ENCODE measurements at regions not wholly inside any gene's neighbourhood (a gene's known extent, or its start where the extent isn't known, plus 50 kb on each side); places are given as distances from the start of the nearest gene placed in this dataset.

- Histone ChIP-seq H3K27ac (ENCODE audit: insufficient read depth, low read length) (no peak overlapping the region), H3K27me3 (ENCODE audit: control insufficient read depth, insufficient read depth, low read length) (no peaks in the 10 kb centered on the region), H3K4me3 (replicated peaks in 1 of 4; ENCODE audit: control extremely low read depth in 1 of 4, insufficient read depth in 1 of 4, low read depth in 3 of 4, low read length in 4 of 4) (no peak overlapping the region), H2AFZ (ENCODE audit: low read length) (no peak overlapping the region), H3K36me3 (ENCODE audit: control insufficient read depth, insufficient read depth, low read length) (no peaks in the 10 kb centered on the region), H3K79me2 (ENCODE audit: control insufficient read depth, insufficient read depth, low read length) (no peaks in the 10 kb centered on the region), H3K4me2 (ENCODE audit: extremely low read depth, insufficient read depth, low read length) (no peak overlapping the region), H3K9ac (ENCODE audit: insufficient read depth, low read length) (no peak overlapping the region), H3K9me3 (ENCODE audit: control insufficient read depth, insufficient read depth, low read depth, low read length) (no peaks in the 10 kb centered on the region), H4K20me1 (ENCODE audit: control insufficient read depth, extremely low read depth, insufficient read depth, low read length) (no peaks in the 10 kb centered on the region), H3K4me1 (ENCODE audit: control insufficient read depth, extremely low read depth, insufficient read depth, low read length) (no peaks in the 10 kb centered on the region)
- no peak for TF ChIP-seq CTCF (conservative IDR thresholded peaks at IDR 0.05 in 1 of 2, IDR thresholded peaks at IDR 0.05 in 1 of 2; ENCODE audit: low read depth in 1 of 2, low read length in 2 of 2)
- no peak for DNase-seq (ENCODE audit: low read depth in 2 of 2)
Observed at GRCh38 chr13:22316494-22317025, 645.7 kb downstream of the FGF9 start.

GRCh38 chr13:22320991-22321390 lies 650.1 kb downstream of the FGF9 start:
- Histone ChIP-seq H3K4me3 (replicated peaks in 1 of 4; ENCODE audit: control extremely low read depth in 1 of 4, insufficient read depth in 1 of 4, low read depth in 3 of 4, low read length in 4 of 4) (no peak overlapping the region), H3K9ac (ENCODE audit: insufficient read depth, low read length) (no peak overlapping the region), H3K36me3 (ENCODE audit: control insufficient read depth, insufficient read depth, low read length) (no peaks in the 10 kb centered on the region), H3K4me1 (ENCODE audit: control insufficient read depth, extremely low read depth, insufficient read depth, low read length) (no peaks in the 10 kb centered on the region), H3K27ac (ENCODE audit: insufficient read depth, low read length) (no peak overlapping the region), H4K20me1 (ENCODE audit: control insufficient read depth, extremely low read depth, insufficient read depth, low read length) (no peaks in the 10 kb centered on the region), H3K79me2 (ENCODE audit: control insufficient read depth, insufficient read depth, low read length) (no peaks in the 10 kb centered on the region), H3K9me3 (ENCODE audit: control insufficient read depth, insufficient read depth, low read depth, low read length) (no peaks in the 10 kb centered on the region), H3K4me2 (ENCODE audit: extremely low read depth, insufficient read depth, low read length) (no peak overlapping the region), H2AFZ (ENCODE audit: low read length) (no peak overlapping the region), H3K27me3 (ENCODE audit: control insufficient read depth, insufficient read depth, low read length) (no peaks in the 10 kb centered on the region)
- TF ChIP-seq EZH2 (IDR thresholded peaks at IDR 0.05; ENCODE audit: low read length, missing control alignments) (no peak), CTCF (conservative IDR thresholded peaks at IDR 0.05 in 1 of 2, IDR thresholded peaks at IDR 0.05 in 1 of 2; ENCODE audit: low read depth in 1 of 2, low read length in 2 of 2) (no peak)
- DNase-seq (ENCODE audit: low read depth in 2 of 2), result no peak

- TF ChIP-seq CTCF (conservative IDR thresholded peaks at IDR 0.05 in 1 of 2, IDR thresholded peaks at IDR 0.05 in 1 of 2; ENCODE audit: low read depth in 1 of 2, low read length in 2 of 2) (no peak), EZH2 (IDR thresholded peaks at IDR 0.05; ENCODE audit: low read length, missing control alignments) (no peak)
- Histone ChIP-seq H3K27ac (ENCODE audit: insufficient read depth, low read length) (no peak overlapping the region), H3K9ac (ENCODE audit: insufficient read depth, low read length) (no peak overlapping the region), H3K79me2 (ENCODE audit: control insufficient read depth, insufficient read depth, low read length) (no peaks in the 10 kb centered on the region), H3K27me3 (ENCODE audit: control insufficient read depth, insufficient read depth, low read length) (no peaks in the 10 kb centered on the region), H3K4me3 (replicated peaks in 1 of 4; ENCODE audit: control extremely low read depth in 1 of 4, insufficient read depth in 1 of 4, low read depth in 3 of 4, low read length in 4 of 4) (no peak overlapping the region), H3K9me3 (ENCODE audit: control insufficient read depth, insufficient read depth, low read depth, low read length) (no peaks in the 10 kb centered on the region), H2AFZ (ENCODE audit: low read length) (no peak overlapping the region), H3K4me2 (ENCODE audit: extremely low read depth, insufficient read depth, low read length) (no peak overlapping the region), H4K20me1 (ENCODE audit: control insufficient read depth, extremely low read depth, insufficient read depth, low read length) (no peaks in the 10 kb centered on the region), H3K36me3 (ENCODE audit: control insufficient read depth, insufficient read depth, low read length) (no peaks in the 10 kb centered on the region), H3K4me1 (ENCODE audit: control insufficient read depth, extremely low read depth, insufficient read depth, low read length) (no peaks in the 10 kb centered on the region)
- DNase-seq (ENCODE audit: low read depth in 2 of 2), result no peak
Observed at GRCh38 chr13:22325761-22326160, 654.9 kb downstream of the FGF9 start.
